ENCODE measurements at regions not wholly inside any gene's neighbourhood (a gene's known extent, or its start where the extent isn't known, plus 50 kb on each side); places are given as distances from the start of the nearest gene placed in this dataset.
"Not testable (repeated sequence)": the region's sequence is repeated elsewhere in the genome, so short reads cannot be mapped to it uniquely, and the experiment has no call there.

DNA sequence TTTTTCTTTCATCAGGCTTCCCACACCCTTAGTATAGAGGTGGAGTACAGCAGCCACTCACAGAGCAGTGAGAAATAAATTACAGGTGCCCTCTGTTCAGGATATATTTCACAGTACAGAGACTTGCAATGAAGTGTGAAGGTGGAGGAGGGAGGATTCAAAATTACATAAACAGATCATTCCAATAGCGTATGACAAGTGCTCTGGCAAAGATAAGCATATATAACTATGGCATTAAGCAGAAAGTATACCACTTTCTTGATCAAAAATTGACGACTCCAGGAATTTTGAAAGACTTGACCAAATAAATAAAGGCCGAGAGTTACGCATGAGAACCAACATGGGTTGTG, 108.7 kb downstream of the GPX5 start:
- 16 to 18% (median 16%) methylated on average over 4 of the region's 4 CpGs for WGBS, 3 donors
- Histone ChIP-seq H3K36me3 (ENCODE audit: insufficient read depth in 1 of 2, low read depth in 1 of 2) (no peaks in the 10 kb centered on the region), H3K4me1 (no peaks in the 10 kb centered on the region), H3K4me3 (peak overlapping the region; percentile 46), H3K27me3 (ENCODE audit: insufficient read depth in 3 of 3, low read length in 2 of 3) (peaks cover 10 to 27% (median 13%) of the 10 kb centered on the region in 3 donors), H3K9me3 (no peaks in the 10 kb centered on the region), H3K27ac (no peak overlapping the region)
- no peak for ATAC-seq
- no peak for DNase-seq
- TF ChIP-seq, protein P1, sequence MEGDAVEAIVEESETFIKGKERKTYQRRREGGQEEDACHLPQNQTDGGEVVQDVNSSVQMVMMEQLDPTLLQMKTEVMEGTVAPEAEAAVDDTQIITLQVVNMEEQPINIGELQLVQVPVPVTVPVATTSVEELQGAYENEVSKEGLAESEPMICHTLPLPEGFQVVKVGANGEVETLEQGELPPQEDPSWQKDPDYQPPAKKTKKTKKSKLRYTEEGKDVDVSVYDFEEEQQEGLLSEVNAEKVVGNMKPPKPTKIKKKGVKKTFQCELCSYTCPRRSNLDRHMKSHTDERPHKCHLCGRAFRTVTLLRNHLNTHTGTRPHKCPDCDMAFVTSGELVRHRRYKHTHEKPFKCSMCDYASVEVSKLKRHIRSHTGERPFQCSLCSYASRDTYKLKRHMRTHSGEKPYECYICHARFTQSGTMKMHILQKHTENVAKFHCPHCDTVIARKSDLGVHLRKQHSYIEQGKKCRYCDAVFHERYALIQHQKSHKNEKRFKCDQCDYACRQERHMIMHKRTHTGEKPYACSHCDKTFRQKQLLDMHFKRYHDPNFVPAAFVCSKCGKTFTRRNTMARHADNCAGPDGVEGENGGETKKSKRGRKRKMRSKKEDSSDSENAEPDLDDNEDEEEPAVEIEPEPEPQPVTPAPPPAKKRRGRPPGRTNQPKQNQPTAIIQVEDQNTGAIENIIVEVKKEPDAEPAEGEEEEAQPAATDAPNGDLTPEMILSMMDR (IDR thresholded peaks at IDR 0.05) = no peak
- intact Hi-C loops (cut with DNase I) = no loop called here

DNA sequence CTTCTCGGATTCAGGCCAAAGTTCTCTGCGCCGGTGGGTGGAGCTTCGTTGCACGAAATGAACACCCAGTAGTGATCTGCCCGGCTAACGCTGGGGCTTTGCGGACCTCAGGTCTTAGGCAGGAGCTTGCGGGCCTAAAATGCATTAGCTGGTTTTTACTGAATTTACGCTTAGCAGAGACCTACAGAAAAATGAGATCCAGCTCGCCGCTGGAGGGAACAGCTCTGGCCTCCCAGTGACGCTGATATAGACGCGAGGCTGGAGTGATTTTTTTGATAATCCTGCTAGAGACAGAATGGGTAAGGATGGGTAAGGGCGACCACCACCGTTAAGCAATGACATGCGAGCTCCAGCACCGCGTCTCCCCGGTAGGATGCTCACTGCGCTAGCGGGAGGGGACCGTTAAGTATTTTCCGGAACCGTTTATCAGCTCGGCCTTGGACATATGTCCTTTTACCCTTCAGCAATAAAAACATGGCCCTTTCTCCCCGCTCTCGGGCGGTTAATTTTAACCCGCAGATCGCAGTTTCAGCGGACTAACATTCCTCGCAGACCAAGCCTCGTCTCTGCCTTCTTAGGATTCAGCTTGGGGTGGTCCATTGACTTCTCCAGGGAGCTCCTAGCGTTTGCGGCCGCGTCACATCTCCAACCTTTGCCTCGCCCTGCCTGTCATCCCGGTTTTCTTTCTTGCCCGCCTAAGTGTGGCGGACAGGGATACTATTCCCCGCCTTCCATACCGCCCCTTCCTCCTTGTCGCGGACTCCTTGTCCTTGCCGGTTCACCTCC, 109.3 kb downstream of the GPX5 start:
- no peak overlapping the region for H3K27ac ChIP-seq
- DNase-seq (no peak), ATAC-seq (no peak)
- TF ChIP-seq, protein P1 (IDR thresholded peaks at IDR 0.05) = no peak
- intact Hi-C loops (cut with DNase I) = no loop called here
- no peaks in the 10 kb centered on the region for H3K36me3 ChIP-seq (ENCODE audit: insufficient read depth in 1 of 2, low read depth in 1 of 2)
- no peaks in the 10 kb centered on the region for H3K4me1 ChIP-seq
- WGBS, 3 donors = 1% methylated on average over 48 of the region's 48 CpGs
- no peaks in the 10 kb centered on the region for H3K9me3 ChIP-seq
- peaks cover 10 to 27% (median 13%) of the 10 kb centered on the region in 3 donors for H3K27me3 ChIP-seq (ENCODE audit: insufficient read depth in 3 of 3, low read length in 2 of 3)
- peak overlapping the region; percentile 46 for H3K4me3 ChIP-seq

DNA sequence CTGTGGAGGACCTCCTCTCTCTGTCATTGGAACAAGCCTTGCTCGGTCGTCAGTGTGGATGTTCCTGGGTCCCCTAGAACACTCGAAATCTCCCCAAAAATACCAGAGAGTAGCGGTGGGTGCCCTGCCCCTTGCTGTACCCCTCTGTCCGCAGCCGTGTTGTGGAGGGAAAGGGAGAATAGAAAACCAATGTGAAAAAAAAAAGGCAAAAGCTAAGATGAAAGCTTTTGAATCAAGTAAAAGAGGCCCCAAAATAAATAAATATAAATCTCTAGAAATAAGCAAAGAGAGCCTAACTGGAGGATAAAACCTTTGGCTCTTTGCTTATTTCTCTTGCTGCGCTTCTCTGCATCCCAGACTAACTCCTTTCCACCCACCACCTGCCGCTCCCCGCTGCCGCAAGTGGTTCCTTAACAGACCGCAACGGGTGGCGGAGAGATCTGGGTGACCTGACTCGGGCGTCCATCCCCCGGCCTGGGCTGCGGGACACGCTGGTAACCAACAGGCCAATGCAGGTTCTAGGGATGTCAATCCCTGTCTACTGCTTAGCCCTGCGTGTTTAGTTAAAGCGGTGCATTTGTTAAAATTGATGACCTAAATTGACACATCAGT, 110.0 kb downstream of the GPX5 start:
- intact Hi-C loops (cut with DNase I) = no loop called here
- TF ChIP-seq, protein P1 (IDR thresholded peaks at IDR 0.05) = no peak
- Histone ChIP-seq H3K27me3 (ENCODE audit: insufficient read depth in 3 of 3, low read length in 2 of 3) (peaks cover 10 to 27% (median 13%) of the 10 kb centered on the region in 3 donors), H3K4me3 (peak overlapping the region; percentile 46), H3K4me1 (no peaks in the 10 kb centered on the region), H3K27ac (no peak overlapping the region), H3K36me3 (ENCODE audit: insufficient read depth in 1 of 2, low read depth in 1 of 2) (no peaks in the 10 kb centered on the region), H3K9me3 (no peaks in the 10 kb centered on the region)
- DNase-seq = no peak
- 6 to 8% (median 7%) methylated on average over 20 of the region's 20 CpGs for WGBS, 3 donors
- no peak for ATAC-seq

DNA sequence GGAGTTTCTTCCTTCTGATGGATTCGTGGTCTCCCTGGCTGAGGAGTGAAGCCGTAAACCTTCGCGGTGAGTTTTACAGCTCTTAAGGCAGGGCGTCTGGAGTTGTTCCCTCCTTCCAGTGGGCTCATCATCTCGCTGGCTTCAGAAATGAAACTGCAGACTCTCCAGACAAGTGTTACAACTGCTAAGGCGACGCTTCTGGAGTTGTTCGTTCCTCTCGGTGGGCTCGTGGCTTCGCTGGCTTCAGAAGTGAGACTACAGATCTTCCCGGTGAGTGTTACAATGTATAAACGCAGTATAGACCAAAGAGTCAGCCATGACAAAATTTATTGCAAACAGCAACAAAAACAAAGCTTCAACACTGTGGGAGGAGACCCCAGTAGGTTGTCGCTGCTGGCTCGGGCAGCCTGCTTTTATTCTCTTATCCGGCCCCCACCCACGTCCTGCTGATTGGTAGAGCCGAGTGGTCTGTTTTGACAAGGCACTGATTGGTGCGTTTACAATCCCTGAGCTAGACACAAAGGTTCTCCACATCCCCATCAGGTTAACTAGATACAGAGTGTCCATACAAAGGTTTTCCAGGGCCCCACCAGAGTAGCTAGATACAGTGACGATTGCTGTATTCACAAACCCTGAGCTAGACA, 113.2 kb downstream of the GPX5 start:
- peaks cover 10 to 20% (median 10%) of the 10 kb centered on the region in 3 donors for H3K27me3 ChIP-seq (ENCODE audit: insufficient read depth in 3 of 3, low read length in 2 of 3)
- no peaks in the 10 kb centered on the region for H3K4me1 ChIP-seq
- intact Hi-C loops (cut with DNase I) = no loop called here
- WGBS, 3 donors = 57 to 63% (median 60%) methylated on average over 21 of the region's 21 CpGs
- DNase-seq (no peak), ATAC-seq (no peak)
- H3K9me3 ChIP-seq = no peaks in the 10 kb centered on the region
- H3K4me3 ChIP-seq = no peak overlapping the region
- H3K36me3 ChIP-seq (ENCODE audit: insufficient read depth in 1 of 2, low read depth in 1 of 2) = no peaks in the 10 kb centered on the region
- H3K27ac ChIP-seq = no peak overlapping the region
- TF ChIP-seq, protein P1 (IDR thresholded peaks at IDR 0.05) = no peak

DNA sequence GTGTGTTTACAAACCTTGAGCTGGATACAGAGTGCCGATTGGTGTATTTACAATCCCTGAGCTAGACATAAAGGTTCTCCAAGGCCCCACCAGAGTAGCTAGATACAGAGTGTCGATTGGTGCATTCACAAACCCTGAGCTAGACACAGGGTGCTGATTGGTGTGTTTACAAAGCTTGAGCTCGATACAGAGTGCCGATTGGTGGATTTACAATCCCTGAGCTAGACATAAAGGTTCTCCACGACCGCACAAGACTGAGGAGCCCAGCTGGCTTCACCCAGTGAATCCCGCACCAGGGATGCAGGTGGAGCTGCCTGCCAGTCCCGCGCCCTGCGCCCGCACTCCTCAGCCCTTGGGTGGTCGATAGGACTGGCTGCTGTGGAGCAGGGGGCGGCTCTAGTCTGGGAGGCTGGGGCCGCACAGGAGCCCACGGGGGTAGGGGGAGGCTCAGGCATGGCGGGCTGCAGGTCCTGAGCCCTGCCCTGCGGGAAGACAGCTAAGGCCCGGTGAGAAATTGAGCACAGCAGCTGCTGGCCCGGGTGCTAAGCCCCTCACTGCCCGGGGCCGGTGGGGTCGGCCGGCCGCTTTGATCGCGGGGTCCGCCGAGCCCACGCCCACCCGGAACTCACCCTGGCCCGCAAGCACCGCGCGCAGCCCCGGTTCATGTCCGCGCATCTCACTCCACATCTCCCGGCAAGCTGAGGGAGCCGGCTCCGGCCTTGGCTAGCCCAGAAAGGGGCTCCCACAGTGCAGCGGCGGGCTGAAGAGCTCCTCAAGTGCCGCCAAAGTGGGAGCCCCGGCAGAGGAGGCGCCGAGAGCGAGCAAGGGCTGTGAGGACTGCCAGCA, 114.0 kb downstream of the GPX5 start:
- H3K27me3 ChIP-seq (ENCODE audit: insufficient read depth in 3 of 3, low read length in 2 of 3) = peaks cover 5 to 14% (median 8%) of the 10 kb centered on the region in 3 donors
- H3K36me3 ChIP-seq (ENCODE audit: insufficient read depth in 1 of 2, low read depth in 1 of 2); intact Hi-C loops (cut with DNase I); H3K9me3 ChIP-seq; DNase-seq; H3K27ac ChIP-seq; H3K4me3 ChIP-seq; ATAC-seq; H3K4me1 ChIP-seq: not testable (repeated sequence)
- WGBS, 3 donors = 95 to 97% (median 95%) methylated on average over 42 to 47 of the region's 47 CpGs

Measured in psoas muscle (tissue), 7 donors.